ENCODE measurements at regions not wholly inside any gene's neighbourhood (a gene's known extent, or its start where the extent isn't known, plus 50 kb on each side); places are given as distances from the start of the nearest gene placed in this dataset.
"Not testable (repeated sequence)": the region's sequence is repeated elsewhere in the genome, so short reads cannot be mapped to it uniquely, and the experiment has no call there.

DNA sequence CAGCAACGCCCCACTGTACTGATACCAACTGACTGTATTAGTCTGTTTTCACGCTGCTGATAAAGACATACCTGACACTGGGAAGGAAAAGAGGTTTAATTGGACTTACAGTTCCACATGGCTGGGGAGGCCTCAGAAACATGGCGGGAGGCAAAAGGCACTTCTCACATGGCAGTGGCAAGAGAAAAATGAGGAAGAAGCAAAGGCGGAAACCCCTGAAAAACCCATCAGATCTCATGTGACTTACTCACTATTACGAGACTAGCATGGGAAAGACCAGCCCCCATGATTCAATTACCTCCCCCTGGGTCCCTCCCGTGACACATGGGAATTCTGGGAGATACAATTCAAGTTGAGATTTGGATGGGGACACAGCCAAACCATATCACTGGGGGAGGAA is 110.0 kb upstream of the LNX1 start:
- H3K36me3 Mint-ChIP-seq; H3K4me3 Mint-ChIP-seq; DNase-seq (ENCODE audit: low spot score); H3K9me3 Mint-ChIP-seq; H3K27ac Mint-ChIP-seq; H3K27me3 Mint-ChIP-seq; ATAC-seq: not testable (repeated sequence)
- H3K4me1 Mint-ChIP-seq (ENCODE audit: low read depth in 2 of 2), result peaks cover 7 to 14% of the 10 kb centered on the region in 2 donors

DNA sequence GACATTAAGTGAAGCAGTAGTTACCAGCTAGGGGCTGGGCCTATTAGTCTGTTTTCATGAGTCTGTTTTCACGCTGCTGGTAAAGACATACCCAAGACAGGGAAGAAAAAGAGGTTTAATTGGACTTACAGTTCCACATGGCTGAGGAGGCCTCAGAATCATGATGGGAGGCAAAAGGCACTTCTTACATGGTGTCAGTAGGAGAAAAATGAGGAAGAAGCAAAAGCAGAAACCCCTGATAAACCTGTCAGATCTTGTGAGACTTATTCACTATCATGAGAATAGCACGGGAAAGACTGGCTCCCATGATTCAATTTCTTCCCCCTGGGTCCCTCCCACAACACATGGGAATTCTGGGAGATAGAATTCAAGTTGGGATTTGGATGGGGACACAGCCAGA is 108.0 kb upstream of the LNX1 start:
- H3K27ac Mint-ChIP-seq; H3K9me3 Mint-ChIP-seq; H3K36me3 Mint-ChIP-seq; ATAC-seq; H3K27me3 Mint-ChIP-seq; H3K4me3 Mint-ChIP-seq; DNase-seq (ENCODE audit: low spot score): not testable (repeated sequence)
- peaks cover 7 to 14% of the 10 kb centered on the region in 2 donors for H3K4me1 Mint-ChIP-seq (ENCODE audit: low read depth in 2 of 2)

DNA sequence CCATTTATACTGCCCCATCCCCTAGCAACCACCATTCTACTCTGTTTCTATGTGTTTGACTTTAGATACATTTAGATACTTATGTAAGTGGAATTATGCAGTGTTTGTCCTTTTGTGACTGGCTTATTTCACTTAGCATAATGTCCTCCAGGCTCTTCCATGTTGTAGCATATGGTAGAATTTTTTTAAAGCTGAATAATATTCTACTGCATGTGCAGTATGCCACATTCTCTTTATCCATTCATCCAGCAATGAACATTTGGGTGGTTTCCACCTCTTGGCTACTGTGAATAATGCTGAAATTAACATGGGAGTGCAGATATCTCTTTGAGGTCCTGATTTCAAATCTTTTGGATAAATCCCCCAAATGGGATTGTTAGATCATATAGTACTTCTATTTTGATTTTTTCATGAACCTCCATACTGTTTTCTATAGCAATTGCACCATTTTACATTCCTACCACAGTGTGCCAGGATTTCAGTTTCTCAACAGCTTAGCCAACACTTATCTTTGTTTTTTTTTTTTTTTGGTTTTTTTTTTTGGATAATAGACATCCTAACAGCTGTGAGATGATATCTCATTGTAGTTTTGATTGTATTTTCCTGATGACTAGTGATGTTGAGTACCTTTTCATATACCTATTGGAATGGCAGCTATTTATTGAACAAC is 105.9 kb upstream of the LNX1 start:
- no peak for DNase-seq (ENCODE audit: low spot score)
- H3K9me3 Mint-ChIP-seq, result no peaks in the 10 kb centered on the region
- ATAC-seq, result no peak
- H3K4me1 Mint-ChIP-seq (ENCODE audit: low read depth in 2 of 2), result no peaks in the 10 kb centered on the region
- no peak overlapping the region for H3K4me3 Mint-ChIP-seq
- H3K27ac Mint-ChIP-seq, result no peak overlapping the region
- H3K36me3 Mint-ChIP-seq, result no peaks in the 10 kb centered on the region
- H3K27me3 Mint-ChIP-seq, result peaks cover 0 to under 1% of the 10 kb centered on the region in 2 donors

DNA sequence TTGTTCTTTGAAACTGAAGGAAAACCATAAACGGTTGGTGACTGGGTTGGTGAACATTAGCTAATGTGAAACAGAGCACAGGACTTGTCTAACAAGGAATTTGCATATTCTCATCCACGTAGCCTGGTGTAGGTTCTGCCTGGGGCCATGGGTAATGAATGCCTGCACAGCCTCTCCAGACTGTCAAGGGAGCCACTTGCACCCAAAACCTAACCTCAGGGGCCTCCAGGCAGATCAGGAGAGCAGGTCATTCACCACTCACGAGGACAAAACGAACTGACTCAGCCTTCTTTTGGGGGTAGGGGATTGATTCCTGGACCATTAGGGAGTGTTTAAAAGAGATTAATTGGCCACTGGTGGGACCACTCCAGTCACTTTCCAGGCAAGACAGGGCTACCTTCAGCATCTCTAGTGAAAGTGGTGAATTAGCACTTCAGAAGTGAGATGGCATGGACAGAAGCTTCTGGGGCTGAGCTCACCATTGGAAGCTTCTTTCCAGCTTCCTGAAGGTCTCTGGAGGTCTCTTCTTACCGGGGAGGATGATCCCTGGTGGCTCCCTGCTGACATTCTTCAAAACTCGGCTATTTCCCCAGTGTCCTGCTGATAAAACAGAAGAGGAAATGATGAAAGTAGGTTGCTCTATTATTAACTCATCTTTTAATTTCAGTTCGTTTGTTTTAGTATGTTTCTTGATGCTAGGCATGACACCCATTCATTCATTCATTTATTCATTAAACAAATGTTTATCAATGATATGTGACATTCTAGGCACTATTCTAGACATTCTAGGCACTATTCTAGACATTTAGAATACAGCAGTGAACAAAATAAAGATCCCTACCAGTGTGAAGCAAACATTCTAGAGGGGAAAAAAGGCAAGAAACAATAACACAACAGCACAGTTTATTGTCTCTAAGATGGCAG is 104.5 kb upstream of the LNX1 start:
- no peak overlapping the region for H3K27ac Mint-ChIP-seq
- no peaks in the 10 kb centered on the region for H3K9me3 Mint-ChIP-seq
- H3K27me3 Mint-ChIP-seq, result peaks cover 3 to 9% of the 10 kb centered on the region in 2 donors
- H3K36me3 Mint-ChIP-seq, result no peaks in the 10 kb centered on the region
- H3K4me3 Mint-ChIP-seq, result no peak overlapping the region
- H3K4me1 Mint-ChIP-seq (ENCODE audit: low read depth in 2 of 2), result no peaks in the 10 kb centered on the region
- DNase-seq (ENCODE audit: low spot score) (no peak), ATAC-seq (no peak)

DNA sequence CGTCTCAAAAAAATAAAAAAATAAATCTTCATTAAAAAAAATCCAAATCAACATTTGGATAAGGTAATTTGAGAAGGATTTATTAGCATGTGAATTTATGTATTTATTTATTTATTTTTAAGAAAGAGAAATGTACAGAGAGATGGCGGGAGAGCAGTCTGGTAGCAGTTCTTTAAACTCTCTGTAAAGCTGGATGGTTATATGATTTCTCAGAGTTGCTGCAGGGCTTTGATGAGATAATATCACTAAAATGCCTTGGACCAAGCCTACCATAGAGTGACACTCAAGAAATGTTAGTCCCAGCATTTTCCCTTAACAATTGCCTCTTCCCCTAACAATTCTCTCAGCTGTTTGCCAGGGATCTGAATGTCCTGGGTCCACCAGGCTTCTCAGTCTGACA is 103.4 kb upstream of the LNX1 start:
- no peak for ATAC-seq
- Mint-ChIP-seq H3K4me3 (no peak overlapping the region), H3K36me3 (no peaks in the 10 kb centered on the region), H3K4me1 (ENCODE audit: low read depth in 2 of 2) (no peaks in the 10 kb centered on the region), H3K27me3 (peaks cover 12 to 20% of the 10 kb centered on the region in 2 donors), H3K9me3 (peaks cover 4% of the 10 kb centered on the region), H3K27ac (no peak overlapping the region)
- no peak for DNase-seq (ENCODE audit: low spot score)

DNA sequence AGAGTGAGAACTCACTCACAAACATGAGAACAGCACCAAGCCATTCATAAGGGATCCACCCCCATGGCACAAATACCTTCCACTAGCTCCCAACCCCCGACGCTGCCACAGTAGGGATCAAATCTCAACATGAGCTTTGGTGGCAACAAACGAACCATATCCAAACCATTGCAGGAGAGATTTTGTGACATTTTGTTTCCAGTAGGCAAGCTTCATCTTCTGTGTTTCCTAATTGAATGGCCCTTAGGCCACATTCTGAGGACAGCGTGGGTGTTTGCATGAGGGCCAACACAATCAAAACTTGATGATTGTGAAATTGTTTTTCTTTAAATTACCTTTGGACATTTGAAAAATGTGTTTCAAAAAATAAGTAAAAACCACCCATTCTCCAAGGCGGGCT is 102.6 kb upstream of the LNX1 start:
- Mint-ChIP-seq H3K9me3 (peaks cover 4% of the 10 kb centered on the region), H3K4me3 (no peak overlapping the region), H3K27me3 (peaks cover 15 to 28% of the 10 kb centered on the region in 2 donors), H3K4me1 (ENCODE audit: low read depth in 2 of 2) (no peaks in the 10 kb centered on the region), H3K27ac (no peak overlapping the region), H3K36me3 (no peaks in the 10 kb centered on the region)
- DNase-seq (ENCODE audit: low spot score), result no peak
- no peak for ATAC-seq

DNA sequence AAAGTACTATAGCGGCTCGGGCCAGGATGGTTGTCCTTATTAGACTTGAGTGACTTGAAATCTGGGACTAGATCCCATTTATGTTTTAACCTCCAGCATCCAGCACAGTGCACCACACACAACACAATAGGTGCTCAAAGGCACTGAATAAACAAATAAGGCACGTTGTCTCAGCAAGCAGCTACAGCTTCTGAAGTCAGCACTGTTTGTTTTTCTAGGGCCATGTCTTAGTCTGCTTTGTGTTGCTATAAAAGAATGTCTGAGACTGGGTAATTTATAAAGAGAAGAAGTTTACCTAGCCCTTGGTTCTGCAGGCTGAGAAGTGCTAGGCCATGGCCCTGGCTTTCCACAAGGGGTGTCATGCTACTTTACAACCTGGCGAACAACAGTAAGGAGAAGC is 102.1 kb upstream of the LNX1 start:
- Mint-ChIP-seq H3K4me3 (no peak overlapping the region), H3K4me1 (ENCODE audit: low read depth in 2 of 2) (peaks cover 2 to 5% of the 10 kb centered on the region in 2 donors), H3K27ac (no peak overlapping the region), H3K36me3 (no peaks in the 10 kb centered on the region), H3K27me3 (peaks cover 15 to 33% of the 10 kb centered on the region in 2 donors), H3K9me3 (peaks cover 4% of the 10 kb centered on the region)
- no peak for DNase-seq (ENCODE audit: low spot score)
- no peak for ATAC-seq

DNA sequence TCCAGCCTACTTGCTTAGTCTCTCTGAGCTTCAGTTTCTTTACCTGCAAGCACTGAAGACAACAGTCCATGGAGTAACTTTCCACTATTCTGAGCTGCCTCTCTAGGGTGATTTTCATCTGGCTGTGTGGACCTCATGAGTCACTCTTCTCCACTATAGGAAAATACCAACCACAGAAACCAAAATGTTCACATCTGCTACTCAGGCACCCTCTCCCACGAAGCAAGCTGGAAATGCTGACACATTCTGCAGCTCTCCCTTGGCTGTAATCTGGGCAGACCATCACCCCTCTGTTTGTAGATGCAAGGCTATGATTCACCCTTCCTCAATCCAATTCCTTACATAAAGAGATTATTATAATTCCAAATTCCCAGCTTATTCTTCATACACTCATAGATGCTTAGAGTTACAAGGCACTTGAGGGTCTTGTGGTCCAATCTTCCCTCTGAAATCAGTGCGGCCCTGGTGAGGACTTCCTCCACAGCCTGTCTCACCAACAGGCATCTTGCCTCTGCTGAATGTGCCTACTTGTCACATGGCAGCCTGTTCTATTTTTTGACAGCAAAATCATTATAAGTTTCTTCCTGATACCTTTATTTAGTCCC is 97.0 kb upstream of the LNX1 start:
- no peak for DNase-seq (ENCODE audit: low spot score)
- Mint-ChIP-seq H3K9me3 (peaks cover 4% of the 10 kb centered on the region), H3K27me3 (peaks cover 20 to 40% of the 10 kb centered on the region in 2 donors), H3K36me3 (no peaks in the 10 kb centered on the region), H3K4me3 (no peak overlapping the region), H3K4me1 (ENCODE audit: low read depth in 2 of 2) (peaks cover 6 to 7% of the 10 kb centered on the region in 2 donors), H3K27ac (no peak overlapping the region)
- ATAC-seq, result peak; percentile 62 to 71

DNA sequence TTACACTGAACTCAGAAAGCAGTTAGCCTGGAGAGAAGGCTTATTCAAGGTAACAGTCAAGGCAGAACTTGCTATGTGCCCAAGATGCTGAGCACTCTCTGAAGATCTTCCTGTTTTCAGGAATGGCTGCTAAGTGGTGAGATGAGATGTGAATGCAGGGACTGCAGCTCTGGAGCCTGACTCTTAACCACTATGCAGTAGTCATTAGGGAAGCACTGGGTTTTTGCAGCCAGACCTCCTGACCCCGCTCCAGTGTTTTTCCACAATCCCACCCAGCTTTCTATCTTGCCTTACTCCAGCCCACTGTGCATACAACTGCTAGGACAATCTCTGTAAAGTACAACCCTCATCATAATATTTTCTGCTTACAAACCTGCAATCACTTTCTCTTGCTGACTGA is 95.2 kb upstream of the LNX1 start:
- Mint-ChIP-seq H3K4me1 (ENCODE audit: low read depth in 2 of 2) (peaks cover 6 to 7% of the 10 kb centered on the region in 2 donors), H3K27ac (no peak overlapping the region), H3K36me3 (no peaks in the 10 kb centered on the region), H3K27me3 (peaks cover 20 to 45% of the 10 kb centered on the region in 2 donors), H3K4me3 (no peak overlapping the region), H3K9me3 (peaks cover 4% of the 10 kb centered on the region)
- DNase-seq (ENCODE audit: low spot score) (no peak), ATAC-seq (no peak)

DNA sequence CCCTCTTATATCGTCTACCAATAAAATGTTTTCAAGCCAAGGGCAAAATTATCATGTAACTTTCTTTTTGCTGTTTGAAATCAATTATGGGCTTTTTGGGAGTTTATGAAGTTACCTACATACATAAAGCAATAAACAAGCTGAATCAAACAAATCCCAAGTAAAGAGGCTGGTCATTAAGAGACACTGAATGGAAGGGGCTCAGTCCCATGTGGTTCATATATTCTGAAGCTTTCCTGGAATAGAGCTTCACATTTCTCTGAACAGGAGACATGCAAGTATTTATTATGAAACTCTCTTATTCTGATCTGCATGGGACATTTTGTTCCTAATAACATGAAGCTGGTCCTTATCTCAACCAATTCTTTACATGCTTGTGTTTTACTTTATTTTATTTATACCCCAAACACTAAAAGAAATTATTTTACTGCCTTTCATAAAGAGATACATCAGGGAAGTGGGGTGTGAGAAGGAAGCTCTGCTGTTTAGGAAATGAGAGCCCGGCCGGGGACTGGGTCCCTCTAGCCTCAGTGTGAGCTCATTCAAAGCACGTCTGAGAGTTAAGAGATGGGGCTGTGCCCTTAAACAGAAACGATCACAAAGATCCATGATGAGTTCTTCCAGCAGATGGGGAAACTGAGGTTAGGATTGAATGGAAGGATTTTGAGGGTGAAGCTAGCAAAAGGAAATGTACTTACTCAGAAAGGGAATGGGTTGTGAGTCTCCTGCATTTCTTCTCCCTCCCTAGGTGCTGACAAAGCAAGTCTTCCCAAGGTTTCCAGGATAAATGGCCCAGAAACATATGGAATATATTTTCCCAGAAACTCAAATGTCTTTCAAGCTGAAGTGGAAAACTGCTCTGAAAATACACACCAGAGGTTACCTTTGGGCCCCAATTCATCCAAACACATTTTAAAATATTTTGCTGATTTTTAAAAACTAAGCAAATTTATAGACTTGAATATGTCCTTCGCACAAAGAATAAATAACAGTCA is 93.1 kb upstream of the LNX1 start:
- Mint-ChIP-seq H3K36me3 (no peaks in the 10 kb centered on the region), H3K27me3 (peaks cover 11 to 29% of the 10 kb centered on the region in 2 donors), H3K9me3 (peaks cover 2% of the 10 kb centered on the region), H3K4me1 (ENCODE audit: low read depth in 2 of 2) (peaks cover 6 to 7% of the 10 kb centered on the region in 2 donors), H3K4me3 (no peak overlapping the region), H3K27ac (no peak overlapping the region)
- DNase-seq (ENCODE audit: low spot score) (no peak), ATAC-seq (no peak)

DNA sequence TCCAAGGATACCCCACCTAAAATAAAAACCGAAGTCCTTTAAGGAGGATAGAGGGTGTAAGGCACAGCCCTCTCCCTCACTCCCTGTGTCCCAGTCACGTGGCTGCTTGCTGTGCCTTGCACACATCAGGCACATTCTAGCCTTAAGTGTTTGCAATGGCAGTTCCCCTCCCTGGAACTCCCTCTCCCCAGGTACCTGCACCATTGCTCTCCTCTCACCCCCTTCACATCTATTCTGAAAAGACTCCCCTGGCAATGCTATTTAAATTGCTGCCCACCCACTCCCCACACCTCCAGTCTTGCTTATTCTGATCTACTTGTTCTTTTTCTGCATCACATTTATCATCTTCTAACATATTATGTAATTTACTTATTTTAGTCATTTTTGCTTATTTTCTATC is 91.6 kb upstream of the LNX1 start:
- H3K4me3 Mint-ChIP-seq, result no peak overlapping the region
- no peak for DNase-seq (ENCODE audit: low spot score)
- no peaks in the 10 kb centered on the region for H3K36me3 Mint-ChIP-seq
- H3K4me1 Mint-ChIP-seq (ENCODE audit: low read depth in 2 of 2), result no peaks in the 10 kb centered on the region
- H3K9me3 Mint-ChIP-seq, result peaks cover 3% of the 10 kb centered on the region
- no peak overlapping the region for H3K27ac Mint-ChIP-seq
- ATAC-seq, result peak in 1 of 2 donors; percentile 48
- peaks cover 9 to 17% of the 10 kb centered on the region in 2 donors for H3K27me3 Mint-ChIP-seq

DNA sequence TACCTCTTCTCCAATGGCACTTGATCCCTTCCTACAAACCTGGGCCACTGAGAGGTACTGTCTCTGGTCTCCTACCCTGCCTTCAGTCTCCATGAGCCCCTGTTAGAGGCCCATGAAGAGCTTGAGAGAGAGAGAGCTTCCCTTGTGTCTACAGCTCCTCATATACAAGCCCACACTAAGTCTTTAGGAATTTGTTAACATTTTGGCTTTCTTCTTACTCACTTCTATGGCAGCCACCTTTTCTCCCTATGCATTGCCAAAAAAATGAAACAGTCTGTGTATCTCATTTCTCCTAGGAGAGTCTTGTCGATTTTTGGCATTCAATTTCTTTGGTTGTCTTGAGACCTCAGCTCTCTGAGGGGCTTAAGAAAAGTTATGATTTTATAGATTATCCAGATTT is 90.9 kb upstream of the LNX1 start:
- H3K4me1 Mint-ChIP-seq (ENCODE audit: low read depth in 2 of 2), result peaks cover 0 to 2% of the 10 kb centered on the region in 2 donors
- H3K36me3 Mint-ChIP-seq, result no peaks in the 10 kb centered on the region
- H3K4me3 Mint-ChIP-seq, result no peak overlapping the region
- ATAC-seq, result no peak
- H3K9me3 Mint-ChIP-seq, result peaks cover 5% of the 10 kb centered on the region
- no peak overlapping the region for H3K27ac Mint-ChIP-seq
- peaks cover 9 to 21% of the 10 kb centered on the region in 2 donors for H3K27me3 Mint-ChIP-seq
- DNase-seq (ENCODE audit: low spot score), result no peak

DNA sequence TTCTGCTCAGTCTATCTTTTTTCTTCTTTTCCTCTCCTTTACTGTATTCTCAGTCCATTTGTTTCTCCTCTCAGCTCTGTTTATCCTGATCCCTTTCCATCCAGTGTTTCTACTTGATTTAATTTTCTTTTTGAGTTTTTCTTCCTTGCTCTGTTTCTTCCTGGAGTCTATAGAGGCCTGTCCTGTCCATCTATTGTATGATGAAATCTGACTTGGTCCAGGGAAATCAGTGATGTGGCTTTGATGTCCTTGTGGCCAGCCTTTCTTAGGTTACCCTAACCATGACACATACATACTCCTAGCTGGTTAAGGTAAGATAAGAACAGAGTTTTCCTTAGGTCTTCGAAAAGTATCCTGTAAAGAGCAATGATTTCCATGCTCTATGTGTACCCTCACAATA is 89.3 kb upstream of the LNX1 start:
- H3K27ac Mint-ChIP-seq, result no peak overlapping the region
- no peak for ATAC-seq
- H3K36me3 Mint-ChIP-seq, result no peaks in the 10 kb centered on the region
- peaks cover 0 to 2% of the 10 kb centered on the region in 2 donors for H3K4me1 Mint-ChIP-seq (ENCODE audit: low read depth in 2 of 2)
- peaks cover 5% of the 10 kb centered on the region for H3K9me3 Mint-ChIP-seq
- DNase-seq (ENCODE audit: low spot score), result no peak
- no peak overlapping the region for H3K4me3 Mint-ChIP-seq
- peaks cover 6 to 24% of the 10 kb centered on the region in 2 donors for H3K27me3 Mint-ChIP-seq
